SK-N-SH treated with all-trans-retinoic acid at 6 μM for 48 hours (cell line): ENCODE measurements at regions not wholly inside any gene's neighbourhood (a gene's known extent, or its start where the extent isn't known, plus 50 kb on each side); places are given as distances from the start of the nearest gene placed in this dataset.

ENCODE experiments used
- ARNTL ChIP-seq: fragments of 450-650 bp; formaldehyde crosslinking; IDR thresholded peaks from 2 replicates; pipeline ENCODE4 v1.5.0; 2020; ENCODE audit warnings: low read depth, mild to moderate bottlenecking, moderate library complexity, borderline replicate concordance
- ESRRG ChIP-seq: fragments of 250-450 bp; sonication (Bioruptor Pico); IDR thresholded peaks from 2 replicates; pipeline ENCODE4 v1.6.1; 2021; ENCODE audit warnings: mild to moderate bottlenecking
- PPARA ChIP-seq: fragments of 250-450 bp; sonication (Bioruptor Pico); IDR thresholded peaks from 2 replicates; pipeline ENCODE4 v1.5.0; 2020; ENCODE audit warnings: mild to moderate bottlenecking, borderline replicate concordance
- RARB ChIP-seq: fragments of 250-450 bp; sonication (Bioruptor Pico); IDR thresholded peaks from 2 replicates; pipeline ENCODE4 v1.8.0; 2021; ENCODE audit warnings: mild to moderate bottlenecking, moderate library complexity
- ZFP3 ChIP-seq: fragments of 250-450 bp; sonication (Bioruptor Pico); IDR thresholded peaks from 2 replicates; pipeline ENCODE4 v1.5.0; 2020; ENCODE audit warnings: mild to moderate bottlenecking, moderate library complexity
- ZFP30 ChIP-seq: fragments of 450-650 bp; formaldehyde crosslinking; IDR thresholded peaks from 2 replicates; pipeline ENCODE4 v1.5.0; 2022; ENCODE audit warnings: mild to moderate bottlenecking, moderate library complexity
- TF ChIP-seq, protein P1 (sequence below): fragments of 250-450 bp; sonication (Bioruptor Pico); IDR thresholded peaks from 2 replicates; pipeline ENCODE4 v1.8.0; 2020; ENCODE audit warnings: mild to moderate bottlenecking, moderate library complexity, borderline replicate concordance
- TF ChIP-seq, protein P2 (sequence below): fragments of 250-450 bp; sonication (Bioruptor Pico); IDR thresholded peaks from 2 replicates; pipeline ENCODE4 v1.5.0; 2020; ENCODE audit warnings: mild to moderate bottlenecking, moderate library complexity
- TF ChIP-seq, protein P3 (sequence below): fragments of 250-450 bp; sonication (Bioruptor Pico); IDR thresholded peaks from 2 replicates; pipeline ENCODE4 v1.5.1; 2020; ENCODE audit warnings: low read depth, mild to moderate bottlenecking, moderate library complexity

DNA sequence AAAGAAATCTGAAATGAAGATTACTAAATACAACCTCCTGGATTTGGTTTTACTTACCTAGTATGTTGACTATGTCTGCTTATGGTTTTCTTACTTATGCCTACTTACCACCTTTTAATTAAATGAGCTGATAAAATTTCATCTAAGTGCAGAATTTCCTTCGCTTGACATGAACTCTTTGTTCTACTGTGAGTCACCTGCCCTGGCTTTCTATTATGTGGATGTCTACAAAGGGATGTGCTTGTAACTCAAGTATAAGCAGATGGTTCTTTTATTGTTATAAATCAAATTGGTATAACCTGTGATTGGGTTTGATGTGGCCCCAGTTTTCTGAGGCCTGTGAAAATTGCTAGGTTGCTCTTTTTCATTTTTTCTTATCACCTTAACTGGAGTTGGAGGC lies 389.1 kb upstream of the ANKRD30A start:
- TF ChIP-seq PPARA (CRISPR knock-in tag) (no peak), RARB (CRISPR knock-in tag) (no peak), ESRRG (CRISPR knock-in tag) (no peak), ZFP3 (CRISPR knock-in tag) (no peak), ZFP30 (CRISPR knock-in tag) (no peak), ARNTL (CRISPR knock-in tag) (no peak)
- TF ChIP-seq, protein P1, sequence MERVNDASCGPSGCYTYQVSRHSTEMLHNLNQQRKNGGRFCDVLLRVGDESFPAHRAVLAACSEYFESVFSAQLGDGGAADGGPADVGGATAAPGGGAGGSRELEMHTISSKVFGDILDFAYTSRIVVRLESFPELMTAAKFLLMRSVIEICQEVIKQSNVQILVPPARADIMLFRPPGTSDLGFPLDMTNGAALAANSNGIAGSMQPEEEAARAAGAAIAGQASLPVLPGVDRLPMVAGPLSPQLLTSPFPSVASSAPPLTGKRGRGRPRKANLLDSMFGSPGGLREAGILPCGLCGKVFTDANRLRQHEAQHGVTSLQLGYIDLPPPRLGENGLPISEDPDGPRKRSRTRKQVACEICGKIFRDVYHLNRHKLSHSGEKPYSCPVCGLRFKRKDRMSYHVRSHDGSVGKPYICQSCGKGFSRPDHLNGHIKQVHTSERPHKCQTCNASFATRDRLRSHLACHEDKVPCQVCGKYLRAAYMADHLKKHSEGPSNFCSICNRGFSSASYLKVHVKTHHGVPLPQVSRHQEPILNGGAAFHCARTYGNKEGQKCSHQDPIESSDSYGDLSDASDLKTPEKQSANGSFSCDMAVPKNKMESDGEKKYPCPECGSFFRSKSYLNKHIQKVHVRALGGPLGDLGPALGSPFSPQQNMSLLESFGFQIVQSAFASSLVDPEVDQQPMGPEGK (CRISPR knock-in tag): no peak
- TF ChIP-seq, protein P2, sequence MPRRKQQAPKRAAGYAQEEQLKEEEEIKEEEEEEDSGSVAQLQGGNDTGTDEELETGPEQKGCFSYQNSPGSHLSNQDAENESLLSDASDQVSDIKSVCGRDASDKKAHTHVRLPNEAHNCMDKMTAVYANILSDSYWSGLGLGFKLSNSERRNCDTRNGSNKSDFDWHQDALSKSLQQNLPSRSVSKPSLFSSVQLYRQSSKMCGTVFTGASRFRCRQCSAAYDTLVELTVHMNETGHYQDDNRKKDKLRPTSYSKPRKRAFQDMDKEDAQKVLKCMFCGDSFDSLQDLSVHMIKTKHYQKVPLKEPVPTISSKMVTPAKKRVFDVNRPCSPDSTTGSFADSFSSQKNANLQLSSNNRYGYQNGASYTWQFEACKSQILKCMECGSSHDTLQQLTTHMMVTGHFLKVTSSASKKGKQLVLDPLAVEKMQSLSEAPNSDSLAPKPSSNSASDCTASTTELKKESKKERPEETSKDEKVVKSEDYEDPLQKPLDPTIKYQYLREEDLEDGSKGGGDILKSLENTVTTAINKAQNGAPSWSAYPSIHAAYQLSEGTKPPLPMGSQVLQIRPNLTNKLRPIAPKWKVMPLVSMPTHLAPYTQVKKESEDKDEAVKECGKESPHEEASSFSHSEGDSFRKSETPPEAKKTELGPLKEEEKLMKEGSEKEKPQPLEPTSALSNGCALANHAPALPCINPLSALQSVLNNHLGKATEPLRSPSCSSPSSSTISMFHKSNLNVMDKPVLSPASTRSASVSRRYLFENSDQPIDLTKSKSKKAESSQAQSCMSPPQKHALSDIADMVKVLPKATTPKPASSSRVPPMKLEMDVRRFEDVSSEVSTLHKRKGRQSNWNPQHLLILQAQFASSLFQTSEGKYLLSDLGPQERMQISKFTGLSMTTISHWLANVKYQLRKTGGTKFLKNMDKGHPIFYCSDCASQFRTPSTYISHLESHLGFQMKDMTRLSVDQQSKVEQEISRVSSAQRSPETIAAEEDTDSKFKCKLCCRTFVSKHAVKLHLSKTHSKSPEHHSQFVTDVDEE (CRISPR knock-in tag): no peak
- TF ChIP-seq, protein P3, sequence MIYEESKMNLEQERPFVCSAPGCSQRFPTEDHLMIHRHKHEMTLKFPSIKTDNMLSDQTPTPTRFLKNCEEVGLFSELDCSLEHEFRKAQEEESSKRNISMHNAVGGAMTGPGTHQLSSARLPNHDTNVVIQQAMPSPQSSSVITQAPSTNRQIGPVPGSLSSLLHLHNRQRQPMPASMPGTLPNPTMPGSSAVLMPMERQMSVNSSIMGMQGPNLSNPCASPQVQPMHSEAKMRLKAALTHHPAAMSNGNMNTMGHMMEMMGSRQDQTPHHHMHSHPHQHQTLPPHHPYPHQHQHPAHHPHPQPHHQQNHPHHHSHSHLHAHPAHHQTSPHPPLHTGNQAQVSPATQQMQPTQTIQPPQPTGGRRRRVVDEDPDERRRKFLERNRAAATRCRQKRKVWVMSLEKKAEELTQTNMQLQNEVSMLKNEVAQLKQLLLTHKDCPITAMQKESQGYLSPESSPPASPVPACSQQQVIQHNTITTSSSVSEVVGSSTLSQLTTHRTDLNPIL (CRISPR knock-in tag): no peak
